ENCODE measurements at regions not wholly inside any gene's neighbourhood (a gene's known extent, or its start where the extent isn't known, plus 50 kb on each side); places are given as distances from the start of the nearest gene placed in this dataset.

DNA sequence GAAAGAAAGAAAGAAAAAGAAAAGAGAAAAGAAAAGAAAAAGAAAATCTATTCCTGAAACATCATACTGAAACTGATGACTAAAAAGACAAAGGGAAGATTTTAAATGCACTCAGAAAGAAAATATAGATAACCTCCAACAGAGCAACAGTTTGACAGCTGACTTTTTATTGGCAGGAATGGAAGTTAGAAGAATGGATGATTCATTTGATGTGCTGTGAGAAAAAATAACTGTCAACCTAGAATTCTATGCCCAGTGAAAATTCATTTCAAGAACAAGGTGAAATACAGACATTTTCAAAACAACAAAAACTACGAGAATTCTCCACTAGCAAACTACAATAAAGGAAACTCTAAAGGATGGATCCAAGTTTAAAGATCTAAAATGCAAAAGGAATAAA, 50.5 kb upstream of the HSPA12A start:
- no peak for DNase-seq (ENCODE audit: low read depth)

DNA sequence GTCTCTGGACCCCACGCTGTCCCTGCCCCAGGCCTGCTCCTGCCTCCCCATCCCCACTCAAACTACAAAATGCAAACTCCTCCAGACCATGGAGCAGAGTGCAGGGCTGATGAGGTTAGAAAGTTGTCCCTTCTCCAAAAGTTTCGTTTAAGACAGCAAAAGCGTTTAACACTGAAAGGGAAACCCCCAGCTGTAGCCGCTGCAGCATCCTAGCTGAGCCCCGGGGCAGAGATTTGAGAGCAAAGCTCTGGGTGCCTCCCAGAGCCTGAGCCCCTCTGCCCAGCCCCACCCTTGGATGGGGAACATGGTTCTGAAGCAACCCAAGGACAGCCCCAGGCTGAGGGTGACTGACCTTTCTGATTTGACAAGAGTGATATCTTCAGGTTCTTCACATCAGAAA, 52.8 kb upstream of the ENO4 start:
- DNase-seq (ENCODE audit: low read depth) = no peak

DNA sequence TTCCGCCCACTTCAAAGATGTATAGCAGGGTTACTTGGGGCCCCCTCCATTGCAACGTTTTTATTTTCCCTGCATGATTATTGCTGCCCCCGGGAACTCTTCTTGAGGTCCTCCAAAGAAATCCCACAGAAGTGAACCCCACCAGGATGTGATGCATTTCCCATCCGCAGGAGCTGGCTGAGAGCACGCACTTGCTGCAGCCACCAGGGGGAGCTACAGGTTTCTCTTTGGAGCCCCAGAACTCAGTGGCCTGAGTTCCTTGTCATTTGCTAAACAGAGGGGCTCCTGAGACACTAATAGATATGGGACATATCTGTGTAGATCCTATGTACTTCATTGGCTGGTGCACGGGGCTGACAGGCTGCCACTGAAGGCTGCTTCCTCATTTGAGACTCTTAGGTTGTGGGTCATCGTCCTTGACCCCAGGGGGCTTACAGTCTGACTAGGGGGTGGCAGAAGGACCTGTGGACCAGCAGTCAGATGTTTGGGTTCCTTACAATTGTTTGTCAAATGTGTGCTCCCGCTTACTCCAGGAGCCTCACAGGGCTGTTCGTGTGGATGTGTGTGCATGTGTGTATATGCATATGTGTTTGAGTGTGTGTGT, 52.3 kb upstream of the ENO4 start:
- peak; percentile 44 for DNase-seq (ENCODE audit: low read depth)

DNA sequence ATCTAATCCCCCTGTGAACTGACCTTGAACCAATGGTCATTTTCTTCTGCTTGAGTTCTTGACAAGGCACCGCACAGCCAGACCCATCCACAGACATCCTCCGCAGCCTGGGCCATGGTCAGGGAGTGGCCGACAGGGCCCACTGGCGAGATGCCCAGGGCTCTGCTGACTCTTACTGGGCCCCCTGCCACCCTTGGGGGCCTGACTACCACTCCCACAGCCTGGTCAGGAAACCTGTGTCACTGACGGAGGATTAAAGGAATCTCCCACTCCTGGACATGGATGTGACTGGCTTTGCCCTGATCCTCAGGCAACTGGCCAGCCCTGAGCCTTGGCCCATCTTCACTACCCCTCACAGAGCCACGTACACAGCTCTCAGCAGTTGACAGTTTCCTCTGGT, 50.4 kb upstream of the ENO4 start:
- no peak for DNase-seq (ENCODE audit: low read depth)

All from activated T-helper 9 cell treated with anti-CD3 and anti-CD28 coated beads, Interleukin-2, amount 50 U/mL, for 16 hours (primary cell).